GM12874 (cell line): ENCODE measurements at regions not wholly inside any gene's neighbourhood (a gene's known extent, or its start where the extent isn't known, plus 50 kb on each side); places are given as distances from the start of the nearest gene placed in this dataset.

Experiments
- CTCF ChIP-seq: IDR thresholded peaks from 2 replicates; pipeline ENCODE4 v1.5.1; 2011; ENCODE audit warnings: low read depth, mild to moderate bottlenecking, control low read depth, low read length, moderate library complexity; ENCODE audit not compliant: insufficient read depth

DNA sequence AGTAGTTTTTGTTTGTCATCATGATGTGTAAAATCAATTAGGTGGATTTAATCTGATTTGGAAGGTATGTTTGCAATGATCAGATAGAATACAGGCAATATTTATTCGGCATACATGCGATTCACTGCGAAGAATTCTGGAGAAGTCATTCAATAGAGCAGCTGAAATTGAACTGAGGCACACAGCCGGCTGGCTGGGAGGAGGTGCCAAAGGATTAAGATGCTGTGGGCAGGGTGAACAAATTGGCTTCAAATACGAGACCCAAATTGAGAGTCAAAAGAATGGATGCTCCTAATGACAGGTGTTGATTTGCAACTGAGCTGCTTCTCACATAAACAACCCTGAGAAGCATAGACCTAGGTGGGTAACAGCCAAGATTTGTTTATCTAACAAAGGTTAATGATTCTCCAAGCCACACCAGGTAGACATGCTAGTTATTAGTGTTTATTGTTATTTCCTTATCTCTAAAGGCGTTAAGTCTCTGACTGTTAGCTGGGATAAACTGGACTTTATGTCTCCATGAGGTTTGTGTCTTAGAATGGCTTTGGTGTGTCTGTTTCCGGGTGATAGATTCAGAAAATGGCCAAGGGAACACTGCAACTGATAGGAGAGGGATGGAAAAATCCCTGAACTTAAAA lies 55.3 kb upstream of the CLINT1 start:
- no peak for TF ChIP-seq CTCF

GRCh38 chr5:157913575-157913974 lies 54.6 kb upstream of the CLINT1 start:
- no peak for TF ChIP-seq CTCF

DNA sequence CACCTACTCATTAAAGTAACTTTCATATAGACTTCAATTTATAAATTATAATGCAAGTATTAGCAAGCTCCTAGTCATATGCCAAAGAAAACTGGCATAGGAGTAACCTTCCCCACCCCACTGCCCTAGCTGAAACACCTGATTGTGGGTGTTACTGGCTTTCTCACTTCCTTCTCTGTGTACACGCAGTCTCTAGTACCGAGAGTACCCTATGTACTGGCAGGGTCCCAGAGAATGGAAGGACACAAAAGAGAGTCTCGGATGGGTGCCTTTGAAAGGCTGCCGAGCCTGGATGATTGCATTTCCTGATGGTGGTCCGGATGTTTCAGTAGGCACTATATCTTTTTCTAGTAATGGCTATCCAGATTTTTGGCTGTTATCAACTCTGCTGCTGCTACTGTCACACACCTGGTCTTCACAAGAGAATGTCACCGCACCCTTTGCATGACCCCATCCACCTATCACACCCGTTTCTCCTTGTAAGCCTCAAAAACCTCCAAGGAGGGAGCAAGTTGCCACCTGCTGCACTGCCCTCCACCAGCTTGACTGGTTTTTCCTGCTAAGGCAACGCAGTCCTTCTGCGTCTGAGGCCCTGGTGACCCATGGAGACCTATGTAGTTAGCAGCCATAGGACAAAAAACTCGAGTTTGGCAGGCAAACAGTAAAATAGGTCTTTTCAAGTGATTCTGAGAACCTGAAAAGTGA lies 53.8 kb upstream of the CLINT1 start:
- TF ChIP-seq CTCF, result no peak

DNA sequence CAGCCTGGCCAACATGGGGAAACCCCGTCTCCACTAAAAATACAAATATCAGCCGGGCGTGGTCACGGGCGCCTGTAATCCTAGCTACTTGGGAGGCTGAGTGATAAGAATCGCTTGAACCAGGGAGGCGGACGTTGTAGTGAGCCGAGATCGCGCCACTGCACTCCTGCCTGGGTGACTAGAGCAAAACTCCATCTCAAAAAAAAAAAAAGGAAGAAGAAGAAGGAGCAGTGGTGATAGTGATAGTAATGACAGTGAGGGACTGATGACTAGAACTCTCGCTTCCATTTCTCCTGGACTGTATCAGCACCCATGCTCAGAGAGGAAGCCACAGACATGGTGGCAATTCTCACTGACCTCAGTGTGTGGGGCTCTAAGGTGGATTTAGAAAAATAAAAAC lies 52.6 kb upstream of the CLINT1 start:
- no peak for TF ChIP-seq CTCF
